ENCODE measurements at regions not wholly inside any gene's neighbourhood (a gene's known extent, or its start where the extent isn't known, plus 50 kb on each side); places are given as distances from the start of the nearest gene placed in this dataset.

DNA sequence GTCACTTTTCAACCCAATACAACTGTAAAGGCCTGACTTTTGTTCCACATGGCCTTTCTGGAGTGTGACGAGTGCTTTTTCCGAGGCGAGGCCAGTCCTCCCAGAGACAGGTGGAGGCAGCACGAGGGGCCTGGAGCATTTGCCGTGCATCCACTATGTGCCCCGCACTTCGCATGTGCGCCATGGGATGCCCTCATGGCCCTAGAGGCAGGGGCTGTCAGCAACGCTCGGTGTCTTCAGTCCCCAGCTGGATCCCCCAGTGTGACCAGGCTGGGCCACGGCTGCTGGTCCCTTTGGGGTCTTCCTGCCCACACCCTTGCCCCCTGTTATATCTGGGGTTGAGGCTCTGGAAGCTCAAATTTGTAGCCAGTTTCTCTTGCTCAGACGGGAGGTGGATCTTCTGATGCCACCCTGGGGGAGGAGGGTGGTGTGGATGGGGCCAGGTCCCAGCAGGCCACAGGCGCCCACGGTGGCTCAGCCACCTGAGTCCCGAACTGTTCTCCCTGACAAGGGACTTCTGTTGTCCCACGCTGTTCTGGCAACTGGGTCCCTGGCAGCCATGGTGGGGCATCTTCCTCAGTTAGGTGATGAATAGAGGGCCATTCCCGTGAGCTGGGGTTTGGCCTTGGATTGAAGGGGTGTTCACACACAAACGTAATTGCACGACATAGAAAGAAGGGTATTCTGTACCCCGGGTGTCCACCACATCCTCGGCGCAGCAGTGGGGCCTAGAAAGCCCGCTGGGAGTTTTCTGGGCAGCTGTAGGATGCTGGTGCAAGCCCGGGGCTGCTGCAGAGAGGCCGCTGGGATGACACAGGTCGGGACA lies 100.9 kb downstream of the CTTN start:
- H3K36me3 ChIP-seq = no peaks in the 10 kb centered on the region
- H3K4me3 ChIP-seq = no peak overlapping the region
- H3K27ac ChIP-seq = no peak overlapping the region
- no peaks in the 10 kb centered on the region for H3K9me3 ChIP-seq
- DNase-seq = no peak
- intact Hi-C loops (cut with DNase I; ENCODE audit: low total_unique reads) = no loop called here
- H3K4me1 ChIP-seq = no peaks in the 10 kb centered on the region
- TF ChIP-seq, protein P1, sequence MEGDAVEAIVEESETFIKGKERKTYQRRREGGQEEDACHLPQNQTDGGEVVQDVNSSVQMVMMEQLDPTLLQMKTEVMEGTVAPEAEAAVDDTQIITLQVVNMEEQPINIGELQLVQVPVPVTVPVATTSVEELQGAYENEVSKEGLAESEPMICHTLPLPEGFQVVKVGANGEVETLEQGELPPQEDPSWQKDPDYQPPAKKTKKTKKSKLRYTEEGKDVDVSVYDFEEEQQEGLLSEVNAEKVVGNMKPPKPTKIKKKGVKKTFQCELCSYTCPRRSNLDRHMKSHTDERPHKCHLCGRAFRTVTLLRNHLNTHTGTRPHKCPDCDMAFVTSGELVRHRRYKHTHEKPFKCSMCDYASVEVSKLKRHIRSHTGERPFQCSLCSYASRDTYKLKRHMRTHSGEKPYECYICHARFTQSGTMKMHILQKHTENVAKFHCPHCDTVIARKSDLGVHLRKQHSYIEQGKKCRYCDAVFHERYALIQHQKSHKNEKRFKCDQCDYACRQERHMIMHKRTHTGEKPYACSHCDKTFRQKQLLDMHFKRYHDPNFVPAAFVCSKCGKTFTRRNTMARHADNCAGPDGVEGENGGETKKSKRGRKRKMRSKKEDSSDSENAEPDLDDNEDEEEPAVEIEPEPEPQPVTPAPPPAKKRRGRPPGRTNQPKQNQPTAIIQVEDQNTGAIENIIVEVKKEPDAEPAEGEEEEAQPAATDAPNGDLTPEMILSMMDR (IDR thresholded peaks at IDR 0.05) = no peak
- peaks cover 0 to 4% of the 10 kb centered on the region in 2 donors for H3K27me3 ChIP-seq

DNA sequence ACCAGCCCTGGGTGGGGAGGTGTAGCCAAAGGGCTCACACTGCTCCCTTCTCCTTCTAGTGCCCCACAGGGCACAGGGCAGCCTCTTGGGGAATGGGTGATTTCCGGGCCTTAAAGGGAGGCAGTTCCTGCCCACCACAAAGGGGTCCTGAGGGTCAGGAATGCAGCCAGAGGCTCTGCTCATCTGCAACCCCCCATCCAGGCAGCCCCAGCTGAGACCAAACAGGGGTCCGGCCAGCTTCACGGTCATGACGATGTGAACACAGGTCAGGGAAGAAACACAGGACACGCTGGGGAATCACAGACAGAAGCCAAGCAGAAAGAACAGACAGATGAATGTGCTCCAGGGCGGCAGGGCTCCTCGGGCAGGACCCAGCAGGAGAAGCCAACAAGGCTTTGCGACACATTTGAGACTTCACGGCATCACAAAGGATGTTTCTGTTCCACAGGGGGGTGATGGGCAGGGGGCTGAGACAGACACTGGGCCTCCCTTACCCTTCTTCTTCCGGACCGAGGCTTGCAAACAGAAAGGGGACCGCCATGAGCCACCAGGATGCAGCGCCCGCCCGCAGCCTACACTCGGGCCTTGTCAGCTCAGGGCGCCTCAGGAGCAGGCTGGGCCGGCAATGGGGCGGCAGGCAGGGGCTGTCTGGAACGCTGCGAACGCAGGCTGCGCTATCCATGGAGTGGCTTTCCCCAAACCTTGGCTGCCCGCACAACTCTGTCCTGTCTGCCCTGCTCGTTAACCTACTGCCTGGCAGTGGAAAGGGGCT lies 101.9 kb downstream of the CTTN start:
- TF ChIP-seq, protein P1 (IDR thresholded peaks at IDR 0.05) = no peak
- Histone ChIP-seq H3K27ac (no peak overlapping the region), H3K36me3 (no peaks in the 10 kb centered on the region), H3K9me3 (no peaks in the 10 kb centered on the region), H3K27me3 (peaks cover 0 to 5% of the 10 kb centered on the region in 2 donors), H3K4me3 (no peak overlapping the region), H3K4me1 (no peaks in the 10 kb centered on the region)
- peak in 1 of 2 donors; percentile 45 for DNase-seq
- intact Hi-C loops (cut with DNase I; ENCODE audit: low total_unique reads) = no loop called here

DNA sequence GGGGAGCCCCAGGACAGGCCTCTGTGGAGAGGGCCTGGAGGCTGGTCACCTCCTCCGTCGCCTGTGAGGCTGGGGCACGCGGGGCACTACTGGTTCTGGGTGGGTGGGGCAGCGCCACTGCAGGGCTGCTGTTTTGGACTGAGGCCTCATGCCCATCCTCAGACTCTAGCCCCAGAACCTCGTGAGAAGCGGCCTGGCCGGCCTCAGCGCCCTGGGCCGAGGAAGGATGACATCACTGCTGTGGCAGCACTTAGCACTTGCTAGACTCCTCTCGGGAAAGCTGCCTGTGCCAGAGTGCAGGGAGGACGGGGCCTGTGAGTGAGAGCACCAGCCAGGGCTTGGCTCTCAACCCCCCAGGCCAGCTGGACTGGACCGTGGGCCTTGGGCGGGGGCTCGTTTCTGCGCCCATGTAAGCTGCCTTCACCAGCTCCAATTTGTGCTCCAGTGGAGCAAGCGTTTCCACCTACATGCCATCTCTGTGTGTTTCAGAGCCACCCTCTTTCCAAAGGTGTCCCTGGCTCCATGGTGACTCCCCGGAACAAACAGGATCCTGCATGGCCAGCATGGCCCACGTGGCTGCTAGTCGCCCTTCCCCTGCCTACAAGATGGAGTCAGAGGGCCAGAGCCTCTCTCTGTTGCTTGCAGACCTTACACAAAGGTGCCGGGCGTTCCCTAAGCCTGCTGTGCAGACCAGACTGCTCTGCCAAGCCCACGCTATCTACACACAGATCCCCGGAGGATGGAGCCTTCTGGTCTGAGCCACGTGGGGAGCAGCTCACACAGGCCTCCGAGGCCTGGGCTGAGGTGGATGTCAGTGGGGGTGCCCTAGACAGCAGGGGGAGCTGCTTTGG lies 102.9 kb downstream of the CTTN start:
- Histone ChIP-seq H3K4me1 (no peaks in the 10 kb centered on the region), H3K36me3 (no peaks in the 10 kb centered on the region), H3K4me3 (no peak overlapping the region), H3K9me3 (no peaks in the 10 kb centered on the region), H3K27me3 (peaks cover 0 to 5% of the 10 kb centered on the region in 2 donors), H3K27ac (no peak overlapping the region)
- DNase-seq = no peak
- intact Hi-C loops (cut with DNase I; ENCODE audit: low total_unique reads) = no loop called here
- TF ChIP-seq, protein P1 (IDR thresholded peaks at IDR 0.05) = no peak

DNA sequence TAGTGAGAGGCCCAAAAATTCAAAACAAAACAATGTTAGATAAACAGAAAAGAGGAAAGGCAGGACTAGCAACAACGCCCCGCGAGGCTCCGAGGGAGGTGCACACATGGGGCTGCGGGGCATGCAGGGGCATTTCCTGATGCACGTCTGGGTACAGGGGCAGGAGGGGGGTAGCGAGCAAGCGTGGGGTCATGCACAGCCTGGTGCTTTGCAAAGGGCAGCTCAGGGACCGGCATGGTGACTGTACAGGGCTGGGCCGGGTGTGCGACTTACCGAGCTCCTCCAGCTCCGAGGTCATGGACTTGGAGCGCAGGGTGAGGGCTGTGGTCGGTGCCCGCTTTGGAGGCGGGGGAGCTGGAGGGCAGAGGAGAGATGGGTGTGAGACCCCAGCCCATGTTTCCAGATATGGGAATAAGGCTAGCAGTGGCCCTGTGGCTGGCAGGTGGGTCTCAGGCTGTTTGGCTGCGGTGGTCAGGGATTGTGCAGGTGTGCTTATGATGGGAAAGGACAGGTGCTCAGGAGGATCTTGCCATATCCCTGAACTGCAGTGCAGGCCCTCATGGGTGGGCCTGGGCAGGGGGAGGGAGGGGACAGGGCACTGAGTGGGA lies 103.7 kb downstream of the CTTN start:
- TF ChIP-seq, protein P1 (IDR thresholded peaks at IDR 0.05) = no peak
- H3K36me3 ChIP-seq = no peaks in the 10 kb centered on the region
- H3K4me3 ChIP-seq = no peak overlapping the region
- H3K27ac ChIP-seq = no peak overlapping the region
- no peaks in the 10 kb centered on the region for H3K4me1 ChIP-seq
- intact Hi-C loops (cut with DNase I; ENCODE audit: low total_unique reads) = no loop called here
- no peaks in the 10 kb centered on the region for H3K9me3 ChIP-seq
- no peak for DNase-seq
- H3K27me3 ChIP-seq = peaks cover 0 to 5% of the 10 kb centered on the region in 2 donors
